ENCODE measurements at regions not wholly inside any gene's neighbourhood (a gene's known extent, or its start where the extent isn't known, plus 50 kb on each side); places are given as distances from the start of the nearest gene placed in this dataset.

- in situ Hi-C loops (cut with HindIII; ENCODE audit: extremely low pct_ligation_motif_present, low pct_unique_long_range_greater_than_20kb), result no loop called here
These were observed 267.0 kb downstream of the CCDC85A start for GRCh38 chr2:56450772-56451171.

More at GRCh38 chr2:56450772-56451171, 267.0 kb downstream of the CCDC85A start:
- ATAC-seq (no peak), DNase-seq (ENCODE audit: low spot score) (no peak), FAIRE-seq (no peak)
- Histone ChIP-seq H3K27ac (ENCODE audit: extremely low read length, insufficient read depth, low read length) (no peak overlapping the region), H3K27me3 (ENCODE audit: control insufficient read depth in 1 of 2, insufficient read depth in 2 of 2, low read length in 2 of 2) (no peaks in the 10 kb centered on the region), H3K9ac (ENCODE audit: insufficient read depth, low read depth, low read length) (no peak overlapping the region), H2AFZ (ENCODE audit: low read length) (no peak overlapping the region), H3K4me3 (replicated peaks in 1 of 3; ENCODE audit: insufficient read depth in 1 of 3, low read depth in 2 of 3, low read length in 3 of 3) (no peak overlapping the region), H4K20me1 (ENCODE audit: insufficient read depth, low read length) (no peaks in the 10 kb centered on the region), H3K36me3 (replicated peaks in 1 of 2; ENCODE audit: control insufficient read depth in 1 of 2, insufficient read depth in 2 of 2, low read length in 2 of 2) (no peaks in the 10 kb centered on the region), H3K9me3 (ENCODE audit: low read length) (0 out of 2 replicates have a peak, but pooled peaks cover 9% of the 10 kb centered on the region), H3K79me2 (ENCODE audit: insufficient read depth, low read length) (no peaks in the 10 kb centered on the region), H3K4me1 (ENCODE audit: insufficient read depth, low read length) (peaks cover 18% of the 10 kb centered on the region), H3K4me2 (ENCODE audit: low read depth, low read length) (no peak overlapping the region)
- ChIA-PET POLR2A (no interaction called here), CTCF (ENCODE audit: low intra/inter-chr PET ratio, low total read pairs) (no interaction called here)
- intact Hi-C loops (cut with micrococcal nuclease; ENCODE audit: unreplicated experiment), result no loop called here
- BruUV-seq (replicated peaks), result no TSS peak
- TF ChIP-seq MTA3 (CRISPR knock-in tag; IDR thresholded peaks at IDR 0.05) (no peak), CBX1 (IDR thresholded peaks at IDR 0.05; ENCODE audit: low read depth) (no peak), MAZ (IDR thresholded peaks at IDR 0.05; ENCODE audit: borderline replicate concordance, low read depth, low read length) (no peak), MAZ (CRISPR knock-in tag; IDR thresholded peaks at IDR 0.05; ENCODE audit: low read depth) (no peak), TAF15 (IDR thresholded peaks at IDR 0.05; ENCODE audit: low read depth, low read length, poor library complexity, severe bottlenecking) (no peak), MAFF (IDR thresholded peaks at IDR 0.05; ENCODE audit: low read depth, low read length) (no peak), ZNF878 (CRISPR knock-in tag; IDR thresholded peaks at IDR 0.05) (no peak), ZNF510 (CRISPR knock-in tag; IDR thresholded peaks at IDR 0.05; ENCODE audit: low read depth) (no peak), HOXD1 (CRISPR knock-in tag; IDR thresholded peaks at IDR 0.05) (no peak), CREB1 (IDR thresholded peaks at IDR 0.05) (no peak), CREB1 (CRISPR knock-in tag; IDR thresholded peaks at IDR 0.05) (no peak), ZBTB8A (CRISPR knock-in tag; IDR thresholded peaks at IDR 0.05; ENCODE audit: borderline replicate concordance, low read depth) (no peak), RBM22 (optimal IDR thresholded peaks at IDR 0.05; ENCODE audit: low read length) (no peak), ZNF780A (CRISPR knock-in tag; IDR thresholded peaks at IDR 0.05) (no peak), CTCF (CRISPR knock-in tag; IDR thresholded peaks at IDR 0.05) (no peak), CEBPB (IDR thresholded peaks at IDR 0.05; ENCODE audit: borderline replicate concordance, low read depth, low read length) (no peak)
- TF ChIP-seq, protein P1, sequence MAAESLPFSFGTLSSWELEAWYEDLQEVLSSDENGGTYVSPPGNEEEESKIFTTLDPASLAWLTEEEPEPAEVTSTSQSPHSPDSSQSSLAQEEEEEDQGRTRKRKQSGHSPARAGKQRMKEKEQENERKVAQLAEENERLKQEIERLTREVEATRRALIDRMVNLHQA (CRISPR knock-in tag; IDR thresholded peaks at IDR 0.05), result no peak
- TF ChIP-seq, protein P2, sequence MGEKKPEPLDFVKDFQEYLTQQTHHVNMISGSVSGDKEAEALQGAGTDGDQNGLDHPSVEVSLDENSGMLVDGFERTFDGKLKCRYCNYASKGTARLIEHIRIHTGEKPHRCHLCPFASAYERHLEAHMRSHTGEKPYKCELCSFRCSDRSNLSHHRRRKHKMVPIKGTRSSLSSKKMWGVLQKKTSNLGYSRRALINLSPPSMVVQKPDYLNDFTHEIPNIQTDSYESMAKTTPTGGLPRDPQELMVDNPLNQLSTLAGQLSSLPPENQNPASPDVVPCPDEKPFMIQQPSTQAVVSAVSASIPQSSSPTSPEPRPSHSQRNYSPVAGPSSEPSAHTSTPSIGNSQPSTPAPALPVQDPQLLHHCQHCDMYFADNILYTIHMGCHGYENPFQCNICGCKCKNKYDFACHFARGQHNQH (CRISPR knock-in tag; IDR thresholded peaks at IDR 0.05), result no peak
- TF ChIP-seq, protein P3, sequence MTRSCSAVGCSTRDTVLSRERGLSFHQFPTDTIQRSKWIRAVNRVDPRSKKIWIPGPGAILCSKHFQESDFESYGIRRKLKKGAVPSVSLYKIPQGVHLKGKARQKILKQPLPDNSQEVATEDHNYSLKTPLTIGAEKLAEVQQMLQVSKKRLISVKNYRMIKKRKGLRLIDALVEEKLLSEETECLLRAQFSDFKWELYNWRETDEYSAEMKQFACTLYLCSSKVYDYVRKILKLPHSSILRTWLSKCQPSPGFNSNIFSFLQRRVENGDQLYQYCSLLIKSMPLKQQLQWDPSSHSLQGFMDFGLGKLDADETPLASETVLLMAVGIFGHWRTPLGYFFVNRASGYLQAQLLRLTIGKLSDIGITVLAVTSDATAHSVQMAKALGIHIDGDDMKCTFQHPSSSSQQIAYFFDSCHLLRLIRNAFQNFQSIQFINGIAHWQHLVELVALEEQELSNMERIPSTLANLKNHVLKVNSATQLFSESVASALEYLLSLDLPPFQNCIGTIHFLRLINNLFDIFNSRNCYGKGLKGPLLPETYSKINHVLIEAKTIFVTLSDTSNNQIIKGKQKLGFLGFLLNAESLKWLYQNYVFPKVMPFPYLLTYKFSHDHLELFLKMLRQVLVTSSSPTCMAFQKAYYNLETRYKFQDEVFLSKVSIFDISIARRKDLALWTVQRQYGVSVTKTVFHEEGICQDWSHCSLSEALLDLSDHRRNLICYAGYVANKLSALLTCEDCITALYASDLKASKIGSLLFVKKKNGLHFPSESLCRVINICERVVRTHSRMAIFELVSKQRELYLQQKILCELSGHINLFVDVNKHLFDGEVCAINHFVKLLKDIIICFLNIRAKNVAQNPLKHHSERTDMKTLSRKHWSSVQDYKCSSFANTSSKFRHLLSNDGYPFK (CRISPR knock-in tag; IDR thresholded peaks at IDR 0.05; ENCODE audit: borderline replicate concordance), result no peak
